Fibroblast of skin of left biceps (primary cell): ENCODE measurements at regions not wholly inside any gene's neighbourhood (a gene's known extent, or its start where the extent isn't known, plus 50 kb on each side); places are given as distances from the start of the nearest gene placed in this dataset.

Experiments
- DNase-seq, 2 experiments: peaks; one replicate each; pipeline ENCODE4 v3.0.0-alpha.2; 2013; ENCODE audit warnings: low read depth in 2 of 2

GRCh38 chrX:42624524-42624923 lies 153.4 kb downstream of the PPP1R2C start:
- no peak for DNase-seq

- no peak for DNase-seq
Measured at GRCh38 chrX:42619068-42619467, 158.9 kb downstream of the PPP1R2C start.

- no peak for DNase-seq
Measured at GRCh38 chrX:42616981-42617380, 161.0 kb downstream of the PPP1R2C start.

- no peak for DNase-seq
Measured at GRCh38 chrX:42615161-42615563, 162.8 kb downstream of the PPP1R2C start.

GRCh38 chrX:42606591-42606990 lies 171.4 kb downstream of the PPP1R2C start:
- no peak for DNase-seq

GRCh38 chrX:42604302-42604701 lies 173.7 kb downstream of the PPP1R2C start:
- DNase-seq, result no peak

GRCh38 chrX:42603016-42603415 lies 174.9 kb downstream of the PPP1R2C start:
- no peak for DNase-seq

GRCh38 chrX:42602566-42602965 lies 175.4 kb downstream of the PPP1R2C start:
- DNase-seq, result no peak

GRCh38 chrX:42602136-42602535 lies 175.8 kb downstream of the PPP1R2C start:
- DNase-seq, result no peak

- no peak for DNase-seq
Measured at GRCh38 chrX:42597481-42597880, 180.5 kb downstream of the PPP1R2C start.

GRCh38 chrX:42585842-42586621 lies 191.9 kb downstream of the PPP1R2C start:
- DNase-seq, result no peak

- no peak for DNase-seq
Measured at GRCh38 chrX:42577936-42578470, 200.0 kb downstream of the PPP1R2C start.

GRCh38 chrX:42567268-42567667 lies 210.7 kb downstream of the PPP1R2C start:
- no peak for DNase-seq

GRCh38 chrX:42565739-42566138 lies 212.2 kb downstream of the PPP1R2C start:
- DNase-seq, result no peak

- DNase-seq, result no peak
Measured at GRCh38 chrX:42546800-42547199, 231.2 kb downstream of the PPP1R2C start.

- no peak for DNase-seq
Measured at GRCh38 chrX:42544883-42545282, 233.1 kb downstream of the PPP1R2C start.

GRCh38 chrX:42541554-42541953 lies 236.4 kb downstream of the PPP1R2C start:
- no peak for DNase-seq

- DNase-seq, result no peak
Measured at GRCh38 chrX:42540146-42540545, 237.8 kb downstream of the PPP1R2C start.

GRCh38 chrX:42538405-42538804 lies 239.6 kb downstream of the PPP1R2C start:
- no peak for DNase-seq

- DNase-seq, result no peak
Measured at GRCh38 chrX:42536286-42536685, 241.7 kb downstream of the PPP1R2C start.

GRCh38 chrX:42535233-42535632 lies 242.7 kb downstream of the PPP1R2C start:
- DNase-seq, result no peak

GRCh38 chrX:42533761-42534160 lies 244.2 kb downstream of the PPP1R2C start:
- DNase-seq, result no peak

- DNase-seq, result no peak
Measured at GRCh38 chrX:42531441-42531840, 246.5 kb downstream of the PPP1R2C start.

- DNase-seq, result peak; percentile 61 to 67
Measured at GRCh38 chrX:42530027-42530426, 247.9 kb downstream of the PPP1R2C start.
